NCI-H82 treated with DMSO at 0.1 percent for 48 hours (cell line): ENCODE measurements at regions not wholly inside any gene's neighbourhood (a gene's known extent, or its start where the extent isn't known, plus 50 kb on each side); places are given as distances from the start of the nearest gene placed in this dataset.
"Not testable (repeated sequence)": the region's sequence is repeated elsewhere in the genome, so short reads cannot be mapped to it uniquely, and the experiment has no call there.

ENCODE experiments used
- DNase-seq: peaks from one replicate; lab custom pipeline; 2025; ENCODE audit not compliant: unreplicated experiment; lab: John Stamatoyannopoulos, UW

GRCh38 chr6:13874191-13874549, 50.6 kb upstream of the RNF182 start:
- no peak for DNase-seq

GRCh38 chr6:13873288-13874190, 51.2 kb upstream of the RNF182 start:
- peak; percentile 47 for DNase-seq

- DNase-seq: no peak
Measured at GRCh38 chr6:13872681-13873080, 52.1 kb upstream of the RNF182 start.

GRCh38 chr6:13872006-13872405, 52.7 kb upstream of the RNF182 start:
- not testable (repeated sequence) for DNase-seq

- DNase-seq: no peak
Measured at GRCh38 chr6:13870214-13870830, 54.4 kb upstream of the RNF182 start.

- DNase-seq: no peak
Measured at GRCh38 chr6:13868236-13868635, 53.9 kb upstream of the MCUR1 start.

GRCh38 chr6:13866301-13866700, 51.9 kb upstream of the MCUR1 start:
- DNase-seq: no peak

- DNase-seq: no peak
Measured at GRCh38 chr6:13865141-13865540, 50.8 kb upstream of the MCUR1 start.

- DNase-seq: not testable (repeated sequence)
Measured at GRCh38 chr6:13864669-13865068, 50.3 kb upstream of the MCUR1 start.
